ENCODE measurements at regions not wholly inside any gene's neighbourhood (a gene's known extent, or its start where the extent isn't known, plus 50 kb on each side); places are given as distances from the start of the nearest gene placed in this dataset.

- TF ChIP-seq POLR2A (IDR thresholded peaks at IDR 0.05; ENCODE audit: low read length), result no peak
- no peak for TF ChIP-seq GATA1 (IDR thresholded peaks at IDR 0.05; ENCODE audit: low read depth, low read length)
Measured at GRCh38 chr20:40082436-40082835, 606.6 kb downstream of the MAFB start.
